CD14-positive monocyte (primary cell): ENCODE measurements at regions not wholly inside any gene's neighbourhood (a gene's known extent, or its start where the extent isn't known, plus 50 kb on each side); places are given as distances from the start of the nearest gene placed in this dataset.

Source experiments
- DNase-seq, 3 donors: peaks; one replicate each; pipeline ENCODE4 v3.0.0-alpha.2; 2011 to 2022
- H2AFZ ChIP-seq: 2 replicates; pipeline ENCODE4 v1.6.0; 2012; ENCODE audit warnings: mild to moderate bottlenecking, low read depth, low read length, inconsistent platforms; ENCODE audit not compliant: insufficient read depth, poor library complexity, severe bottlenecking
- H3K27ac ChIP-seq, 2 donors: 1 replicate in 1 of 2; 2 replicates in 1 of 2; pipeline ENCODE4 v1.5.1; 2012 to 2013; ENCODE audit warnings: low read length in 2 of 2, control low read depth in 1 of 2, inconsistent platforms in 1 of 2, low read depth in 1 of 2, mild to moderate bottlenecking in 1 of 2
- H3K27me3 ChIP-seq, 2 donors: one replicate each; pipeline versions ENCODE4 v1.6.0 to v1.6.1; 2011 to 2013; ENCODE audit warnings: low read length in 2 of 2; ENCODE audit not compliant: control insufficient read depth in 2 of 2, insufficient read depth in 2 of 2
- H3K36me3 ChIP-seq, 2 donors: replicated peaks in 1 of 2; 1 replicate in 1 of 2; 2 replicates in 1 of 2; pipeline versions ENCODE4 v1.5.1 to v1.6.1; 2012 to 2013; ENCODE audit warnings: low read length in 2 of 2, control low read depth in 1 of 2, inconsistent platforms in 1 of 2, mild to moderate bottlenecking in 1 of 2; ENCODE audit not compliant: insufficient read depth in 2 of 2, control insufficient read depth in 1 of 2
- H3K4me1 ChIP-seq, 2 donors: 1 replicate in 1 of 2; 2 replicates in 1 of 2; pipeline versions ENCODE4 v1.5.1 to v1.6.1; 2012 to 2013; ENCODE audit warnings: low read length in 2 of 2, control low read depth in 1 of 2, inconsistent platforms in 1 of 2, mild to moderate bottlenecking in 1 of 2, moderate library complexity in 1 of 2; ENCODE audit not compliant: insufficient read depth in 2 of 2, control insufficient read depth in 1 of 2
- H3K4me2 ChIP-seq: replicated peaks from 2 replicates; pipeline ENCODE3; 2012; ENCODE audit warnings: low read length, moderate library complexity, mild to moderate bottlenecking; ENCODE audit not compliant: poor library complexity, severe bottlenecking; ENCODE audit errors: extremely low read depth
- H3K4me3 ChIP-seq, 3 experiments: fragments of 200-600 bp in 1 of 3; sonication (generic) in 1 of 3; replicated peaks in 1 of 3; 1 replicate in 2 of 3; 2 replicates in 1 of 3; pipeline ENCODE4 v1.5.1; 2011 to 2013; ENCODE audit warnings: low read length in 3 of 3, mild to moderate bottlenecking in 3 of 3, control low read depth in 2 of 3, low read depth in 2 of 3, inconsistent platforms in 1 of 3, moderate library complexity in 1 of 3
- H3K79me2 ChIP-seq: 2 replicates; pipeline ENCODE4 v1.6.0; 2012; ENCODE audit warnings: mild to moderate bottlenecking, control low read depth, inconsistent platforms, low read length, moderate library complexity; ENCODE audit not compliant: insufficient read depth
- H3K9ac ChIP-seq: 2 replicates; pipeline ENCODE4 v1.6.0; 2017; ENCODE audit warnings: low read length, mild to moderate bottlenecking; ENCODE audit not compliant: insufficient read depth, poor library complexity, severe bottlenecking
- H3K9me3 ChIP-seq, 2 donors: replicated peaks in 1 of 2; 1 replicate in 1 of 2; 2 replicates in 1 of 2; pipeline versions ENCODE4 v1.5.1 to v1.6.1; 2012 to 2013; ENCODE audit warnings: low read length in 2 of 2, control low read depth in 1 of 2; ENCODE audit not compliant: control insufficient read depth in 1 of 2, insufficient read depth in 1 of 2
- H4K20me1 ChIP-seq: 2 replicates; pipeline ENCODE4 v1.6.0; 2012; ENCODE audit warnings: mild to moderate bottlenecking, low read length, control low read depth, moderate library complexity; ENCODE audit not compliant: insufficient read depth
- H3K27ac Mint-ChIP-seq, 7 donors: one replicate each; pipeline ENCODE4 v1.8.0; 2020; ENCODE audit warnings: mild to moderate bottlenecking in 7 of 7, mixed read lengths in 7 of 7, moderate library complexity in 6 of 7, inconsistent platforms in 2 of 7
- H3K27me3 Mint-ChIP-seq, 3 donors: one replicate each; pipeline ENCODE4 v1.8.0; 2021 to 2022; ENCODE audit warnings: low read depth in 3 of 3, mild to moderate bottlenecking in 3 of 3, mixed read lengths in 3 of 3, moderate library complexity in 3 of 3, inconsistent platforms in 1 of 3
- H3K36me3 Mint-ChIP-seq, 2 donors: one replicate each; pipeline ENCODE4 v1.8.0; 2020; ENCODE audit warnings: mixed read lengths in 2 of 2, inconsistent platforms in 1 of 2, mild to moderate bottlenecking in 1 of 2
- H3K4me1 Mint-ChIP-seq: one replicate; pipeline ENCODE4 v1.8.0; 2020; ENCODE audit warnings: mild to moderate bottlenecking, mixed read lengths
- H3K4me3 Mint-ChIP-seq, 2 donors: one replicate each; pipeline ENCODE4 v1.8.0; 2020; ENCODE audit warnings: mild to moderate bottlenecking in 2 of 2, mixed read lengths in 2 of 2, moderate library complexity in 1 of 2
- H3K9me3 Mint-ChIP-seq, 7 donors: one replicate each; pipeline ENCODE4 v1.8.0; 2020 to 2022; ENCODE audit warnings: mixed read lengths in 7 of 7, mild to moderate bottlenecking in 6 of 7, moderate library complexity in 6 of 7, inconsistent platforms in 2 of 7
- CTCF ChIP-seq: fragments of 200-600 bp; IDR thresholded peaks from one replicate; pipeline ENCODE4 v1.8.0; 2022; ENCODE audit warnings: antibody characterized with exemption, mild to moderate bottlenecking
- WGBS: methylation state at CpG from one replicate; pipeline ENCODE4 v1.1.5; 2013; ENCODE audit warnings: missing lambda C conversion rate; ENCODE audit not compliant: insufficient coverage; 5-methylcytosine and 5-hydroxymethylcytosine counted together
- intact Hi-C, 2 donors: fragments of 100-400 bp; cut with micrococcal nuclease; formaldehyde crosslinking; loops; one replicate each; pipeline versions ENCODE4 v1.15.0 to v1.15.1; 2023

- Mint-ChIP-seq H3K9me3 (peaks cover 0 to 15% (median 2%) of the 10 kb centered on the region in 7 donors), H3K27ac (no peak overlapping the region), H3K27me3 (peaks cover 0 to 2% (median 0%) of the 10 kb centered on the region in 3 donors), H3K4me1 (peaks cover 7% of the 10 kb centered on the region), H3K4me3 (no peak overlapping the region), H3K36me3 (no peaks in the 10 kb centered on the region)
- H3K27ac ChIP-seq: no peak overlapping the region
- H4K20me1 ChIP-seq: no peaks in the 10 kb centered on the region
- intact Hi-C loops: no loop called here
- no peak overlapping the region for H2AFZ ChIP-seq
- no peaks in the 10 kb centered on the region for H3K36me3 ChIP-seq
- TF ChIP-seq CTCF: no peak
- no CpG with 5 or more reads among the region's 2 CpGs for WGBS
- no peaks in the 10 kb centered on the region for H3K79me2 ChIP-seq
- no peak for DNase-seq
- no peak overlapping the region for H3K4me2 ChIP-seq
- peaks cover 0 to 7% of the 10 kb centered on the region in 2 donors for H3K9me3 ChIP-seq
- H3K27me3 ChIP-seq: no peaks in the 10 kb centered on the region
- no peaks in the 10 kb centered on the region for H3K4me1 ChIP-seq
- no peak overlapping the region for H3K4me3 ChIP-seq
- no peak overlapping the region for H3K9ac ChIP-seq
These were observed 606.0 kb downstream of the HDGFL1 start for GRCh38 chr6:23175391-23175790.

DNA sequence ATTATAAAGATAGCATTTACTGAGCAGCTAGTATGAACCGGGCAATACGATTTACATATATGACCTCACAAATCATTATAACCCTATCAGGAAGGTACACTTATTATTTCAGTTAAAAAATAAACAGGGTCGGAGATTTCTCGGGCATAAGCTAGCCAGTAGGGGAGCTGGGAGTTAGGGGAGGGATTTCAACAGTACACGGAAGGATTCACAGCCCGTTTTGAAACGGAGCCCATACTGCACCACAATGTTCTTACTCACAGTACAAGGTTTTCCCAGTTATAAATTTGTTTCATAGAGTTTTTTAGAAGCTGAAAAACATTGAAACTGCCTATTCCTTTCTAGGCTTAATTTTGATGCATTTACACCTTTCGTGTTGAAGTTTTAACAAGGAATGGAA is 607.1 kb downstream of the HDGFL1 start:
- Mint-ChIP-seq H3K4me3 (no peak overlapping the region), H3K9me3 (peaks cover 0 to 6% (median 1%) of the 10 kb centered on the region in 7 donors), H3K4me1 (peaks cover 7% of the 10 kb centered on the region), H3K27me3 (no peaks in the 10 kb centered on the region), H3K27ac (no peak overlapping the region), H3K36me3 (no peaks in the 10 kb centered on the region)
- H3K9me3 ChIP-seq: peaks cover 0 to 2% of the 10 kb centered on the region in 2 donors
- intact Hi-C loops: no loop called here
- H3K27me3 ChIP-seq: no peaks in the 10 kb centered on the region
- no peak for TF ChIP-seq CTCF
- no peak overlapping the region for H3K27ac ChIP-seq
- no peaks in the 10 kb centered on the region for H3K79me2 ChIP-seq
- H3K4me1 ChIP-seq: no peaks in the 10 kb centered on the region
- no peak overlapping the region for H3K9ac ChIP-seq
- no peak overlapping the region for H2AFZ ChIP-seq
- H3K4me2 ChIP-seq: no peak overlapping the region
- no peak for DNase-seq
- H4K20me1 ChIP-seq: no peaks in the 10 kb centered on the region
- H3K4me3 ChIP-seq: no peak overlapping the region
- no peaks in the 10 kb centered on the region for H3K36me3 ChIP-seq
- no CpG with 5 or more reads among the region's 8 CpGs for WGBS
